Keratinocyte (primary cell): ENCODE measurements at regions not wholly inside any gene's neighbourhood (a gene's known extent, or its start where the extent isn't known, plus 50 kb on each side); places are given as distances from the start of the nearest gene placed in this dataset.

Experiments used
- DNase-seq: peaks from one replicate; pipeline ENCODE4 v3.0.0-alpha.2; 2011; ENCODE audit warnings: low read depth, missing footprints, low spot score
- FAIRE-seq: peaks from 2 replicates; lab custom pipeline; 2011; peaks lifted over from hg19 to GRCh38; lab: Jason Lieb, UNC
- H2AFZ ChIP-seq: 2 replicates; pipeline ENCODE4 v1.6.0; 2012; ENCODE audit warnings: low read length, control low read depth, inconsistent platforms; ENCODE audit not compliant: control insufficient read depth
- H3K27ac ChIP-seq: 2 replicates; pipeline ENCODE4 v1.5.1; 2011; ENCODE audit warnings: low read length; ENCODE audit not compliant: control insufficient read depth, insufficient read depth
- H3K27me3 ChIP-seq: 3 replicates; pipeline ENCODE4 v1.6.0; 2011; ENCODE audit warnings: low read length; ENCODE audit not compliant: control insufficient read depth, insufficient read depth; ENCODE audit errors: extremely low read depth
- H3K36me3 ChIP-seq, 2 experiments: 2 replicates in 1 of 2; 3 replicates in 1 of 2; pipeline ENCODE4 v1.5.1; 2011; ENCODE audit warnings: low read length in 2 of 2, mild to moderate bottlenecking in 1 of 2; ENCODE audit not compliant: control insufficient read depth in 2 of 2, insufficient read depth in 2 of 2; ENCODE audit errors: extremely low read depth in 1 of 2
- H3K4me1 ChIP-seq: 3 replicates; pipeline ENCODE4 v1.5.1; 2011; ENCODE audit warnings: low read length; ENCODE audit not compliant: control insufficient read depth, insufficient read depth; ENCODE audit errors: extremely low read depth
- H3K4me2 ChIP-seq: 3 replicates; pipeline ENCODE4 v1.6.0; 2011; ENCODE audit warnings: low read depth, low read length; ENCODE audit not compliant: control insufficient read depth, insufficient read depth; ENCODE audit errors: extremely low read depth
- H3K4me3 ChIP-seq, 3 experiments: fragments of 200-600 bp in 1 of 3; sonication (generic) in 1 of 3; 2 replicates in 2 of 3; 3 replicates in 1 of 3; pipeline ENCODE4 v1.5.1; 2011 to 2016; ENCODE audit warnings: low read length in 3 of 3, mild to moderate bottlenecking in 3 of 3, control low read depth in 2 of 3, inconsistent platforms in 1 of 3, low read depth in 1 of 3, mixed read lengths in 1 of 3, mixed run types in 1 of 3, moderate library complexity in 1 of 3; ENCODE audit not compliant: control insufficient read depth in 2 of 3, insufficient read depth in 2 of 3; ENCODE audit errors: extremely low read depth in 1 of 3
- H3K79me2 ChIP-seq: 2 replicates; pipeline ENCODE4 v1.6.0; 2012; ENCODE audit warnings: low read length; ENCODE audit not compliant: control insufficient read depth, insufficient read depth
- H3K9ac ChIP-seq: 3 replicates; pipeline ENCODE4 v1.6.0; 2011; ENCODE audit warnings: low read length; ENCODE audit not compliant: control insufficient read depth, insufficient read depth; ENCODE audit errors: extremely low read depth
- H3K9me1 ChIP-seq: 3 replicates; pipeline ENCODE4 v1.6.0; 2011; ENCODE audit warnings: low read length; ENCODE audit not compliant: control insufficient read depth, insufficient read depth; ENCODE audit errors: extremely low read depth
- H3K9me3 ChIP-seq: 2 replicates; pipeline ENCODE4 v1.5.1; 2012; ENCODE audit warnings: low read depth, low read length; ENCODE audit not compliant: control insufficient read depth
- H4K20me1 ChIP-seq: 3 replicates; pipeline ENCODE4 v1.6.0; 2011; ENCODE audit warnings: low read length; ENCODE audit not compliant: control insufficient read depth, insufficient read depth; ENCODE audit errors: extremely low read depth
- CTCF ChIP-seq, 3 experiments: IDR thresholded peaks in 1 of 3; conservative IDR thresholded peaks in 1 of 3; optimal IDR thresholded peaks in 1 of 3; 2 replicates in 2 of 3; 3 replicates in 1 of 3; pipeline versions ENCODE3 to v1.5.1; 2011; ENCODE audit warnings: low read length in 3 of 3, mild to moderate bottlenecking in 3 of 3, moderate library complexity in 2 of 3, control low read depth in 1 of 3, inconsistent platforms in 1 of 3; ENCODE audit not compliant: insufficient read depth in 2 of 3; ENCODE audit errors: extremely low read depth in 1 of 3
- EZH2 ChIP-seq: IDR thresholded peaks from one replicate; pipeline ENCODE4 v1.6.1; 2012; ENCODE audit warnings: inconsistent platforms, mild to moderate bottlenecking, low read length, moderate library complexity
- dilution Hi-C: fragments of 300-500 bp; cut with MboI; formaldehyde crosslinking; loops from one replicate; pipeline ENCODE4 v1.7.0; 2020; ENCODE audit warnings: low sequenced_read_pairs; ENCODE audit not compliant: extremely low pct_ligation_motif_present

DNA sequence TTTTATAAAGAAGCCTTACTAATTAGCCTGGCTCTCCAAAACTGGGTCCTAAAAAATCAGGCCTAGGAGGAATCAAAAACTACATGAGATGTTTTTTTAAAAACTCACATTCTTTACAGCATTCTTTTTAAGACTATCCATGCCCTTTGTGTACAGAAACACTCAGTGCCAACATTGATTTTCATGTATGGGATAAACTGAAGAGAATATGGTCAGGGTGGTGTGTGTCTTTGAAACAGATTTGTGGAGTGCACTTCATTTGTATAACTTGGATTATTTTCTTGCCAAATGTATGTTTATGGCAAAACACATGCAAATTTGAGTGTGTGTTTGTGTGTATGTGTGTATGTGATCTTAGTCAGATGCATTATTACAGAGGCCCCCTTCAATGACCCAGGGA, 283.6 kb upstream of the ATP5MC3 start:
- no peaks in the 10 kb centered on the region for H3K9me3 ChIP-seq
- FAIRE-seq (no peak), DNase-seq (no peak)
- H3K27ac ChIP-seq, result no peak overlapping the region
- no peaks in the 10 kb centered on the region for H3K36me3 ChIP-seq
- no peak overlapping the region for H3K4me2 ChIP-seq
- no peaks in the 10 kb centered on the region for H3K79me2 ChIP-seq
- no peaks in the 10 kb centered on the region for H3K4me1 ChIP-seq
- no peaks in the 10 kb centered on the region for H3K27me3 ChIP-seq
- H3K9me1 ChIP-seq, result no peaks in the 10 kb centered on the region
- no peak overlapping the region for H3K9ac ChIP-seq
- TF ChIP-seq CTCF (optimal IDR thresholded peaks at IDR 0.05 in 1 of 3, IDR thresholded peaks at IDR 0.05 in 1 of 3, conservative IDR thresholded peaks at IDR 0.05 in 1 of 3; ENCODE audit: extremely low read depth in 1 of 3, insufficient read depth in 2 of 3, low read length in 3 of 3) (no peak), EZH2 (no peak)
- H3K4me3 ChIP-seq, result no peak overlapping the region
- no peaks in the 10 kb centered on the region for H4K20me1 ChIP-seq
- no peak overlapping the region for H2AFZ ChIP-seq
- dilution Hi-C loops, result no loop called here

GRCh38 chr2:175464311-175464670, 282.8 kb upstream of the ATP5MC3 start:
- dilution Hi-C loops, result no loop called here
- no peak overlapping the region for H3K4me2 ChIP-seq

More at GRCh38 chr2:175464311-175464670, 282.8 kb upstream of the ATP5MC3 start:
- Histone ChIP-seq H3K9ac (no peak overlapping the region), H3K79me2 (no peaks in the 10 kb centered on the region), H3K27me3 (no peaks in the 10 kb centered on the region), H3K27ac (no peak overlapping the region), H3K4me3 (no peak overlapping the region), H3K9me3 (no peaks in the 10 kb centered on the region), H3K4me1 (no peaks in the 10 kb centered on the region), H2AFZ (no peak overlapping the region), H3K36me3 (no peaks in the 10 kb centered on the region), H3K9me1 (no peaks in the 10 kb centered on the region), H4K20me1 (no peaks in the 10 kb centered on the region)
- TF ChIP-seq EZH2, result no peak
- no peak for TF ChIP-seq CTCF (optimal IDR thresholded peaks at IDR 0.05 in 1 of 3, IDR thresholded peaks at IDR 0.05 in 1 of 3, conservative IDR thresholded peaks at IDR 0.05 in 1 of 3; ENCODE audit: extremely low read depth in 1 of 3, insufficient read depth in 2 of 3, low read length in 3 of 3)
- no peak for DNase-seq
- no peak for FAIRE-seq
